ENCODE measurements at regions not wholly inside any gene's neighbourhood (a gene's known extent, or its start where the extent isn't known, plus 50 kb on each side); places are given as distances from the start of the nearest gene placed in this dataset.

GRCh38 chr2:105611811-105612424 is 132.8 kb upstream of the NCK2 start:
- TF ChIP-seq CTCF (IDR thresholded peaks at IDR 0.05) (no peak), EZH2 (IDR thresholded peaks at IDR 0.05) (no peak)
